HAP-1 (cell line): ENCODE measurements at regions not wholly inside any gene's neighbourhood (a gene's known extent, or its start where the extent isn't known, plus 50 kb on each side); places are given as distances from the start of the nearest gene placed in this dataset.

Source experiments
- DNase-seq, 2 experiments: peaks; one replicate each; pipeline ENCODE4 v3.0.0-alpha.2; 2016 to 2020; ENCODE audit warnings: low spot score in 2 of 2
- H3K27me3 ChIP-seq: fragments of 250-450 bp; sonication (Bioruptor Pico); 2 replicates; pipeline ENCODE4 v1.5.1; 2020; ENCODE audit warnings: low read depth, mild to moderate bottlenecking, moderate library complexity
- H3K36me3 ChIP-seq: fragments of 250-450 bp; sonication (Bioruptor Pico); replicated peaks from 2 replicates; pipeline ENCODE4 v1.5.1; 2020; ENCODE audit warnings: mild to moderate bottlenecking
- H3K4me1 ChIP-seq: fragments of 250-450 bp; sonication (Bioruptor Pico); 2 replicates; pipeline ENCODE4 v1.5.1; 2020; ENCODE audit warnings: mild to moderate bottlenecking
- H3K4me3 ChIP-seq: fragments of 250-450 bp; sonication (Bioruptor Pico); 2 replicates; pipeline ENCODE4 v1.5.1; 2020; ENCODE audit warnings: mild to moderate bottlenecking, moderate library complexity
- H3K9me3 ChIP-seq: fragments of 250-450 bp; sonication (Bioruptor Pico); 2 replicates; pipeline ENCODE4 v1.5.1; 2020; ENCODE audit warnings: mild to moderate bottlenecking, moderate library complexity
- in situ Hi-C: fragments of 300-500 bp; cut with MboI; formaldehyde crosslinking; loops from 3 replicates; pipeline ENCODE4 v1.14.3; 2020; ENCODE audit warnings: low sequenced_read_pairs, inconsistent platforms, mixed read lengths

DNA sequence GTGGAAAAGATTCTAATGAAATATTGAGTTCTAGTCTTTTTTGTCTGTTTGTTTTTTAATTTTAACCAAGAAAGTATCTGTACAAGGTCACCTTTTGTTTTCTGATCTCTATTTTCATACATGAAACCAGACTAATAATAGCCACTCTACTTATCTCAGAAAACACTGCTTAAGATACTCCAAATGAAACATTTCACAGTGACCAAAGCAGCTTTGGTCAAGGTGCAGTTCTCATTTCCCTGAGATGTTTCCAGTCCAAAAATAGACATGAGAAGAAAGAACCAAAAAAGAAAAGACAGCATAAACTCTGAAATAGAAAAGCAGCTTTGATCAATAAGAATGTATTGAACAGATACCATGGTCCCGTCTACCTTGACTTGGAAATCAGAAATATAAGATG is 782.8 kb downstream of the RAB28 start:
- DNase-seq = no peak
- no peaks in the 10 kb centered on the region for H3K36me3 ChIP-seq
- in situ Hi-C loops = no loop called here
- H3K27me3 ChIP-seq = no peaks in the 10 kb centered on the region
- no peaks in the 10 kb centered on the region for H3K9me3 ChIP-seq
- H3K4me3 ChIP-seq = no peak overlapping the region
- H3K4me1 ChIP-seq = no peaks in the 10 kb centered on the region

DNA sequence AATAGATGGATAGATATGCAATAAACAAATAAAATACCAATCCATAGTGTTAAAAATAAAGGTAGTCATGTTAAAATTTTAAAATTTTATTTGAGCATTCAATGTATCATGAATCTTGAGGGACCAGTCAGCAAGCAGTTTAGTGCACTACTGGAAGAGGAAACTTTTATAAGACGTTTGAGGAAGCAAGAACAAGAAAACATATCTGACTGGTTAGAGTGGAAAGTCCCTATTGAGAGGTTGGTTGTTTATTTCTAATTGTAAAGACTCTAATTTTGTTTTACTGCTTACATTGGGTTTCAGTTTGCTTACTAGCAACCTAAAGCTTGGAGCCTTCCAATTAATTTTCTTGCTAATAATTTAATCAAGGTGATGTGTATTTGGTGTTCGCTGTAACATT is 786.2 kb downstream of the RAB28 start:
- H3K9me3 ChIP-seq = no peaks in the 10 kb centered on the region

GRCh38 chr4:12692815-12693214 is 791.3 kb downstream of the RAB28 start:
- H3K36me3 ChIP-seq = no peaks in the 10 kb centered on the region
- H3K9me3 ChIP-seq = no peaks in the 10 kb centered on the region
- DNase-seq = no peak
- no peaks in the 10 kb centered on the region for H3K27me3 ChIP-seq
- in situ Hi-C loops = no loop called here
- no peak overlapping the region for H3K4me3 ChIP-seq
- H3K4me1 ChIP-seq = no peaks in the 10 kb centered on the region

More for the DNA sequence above, 786.2 kb downstream of the RAB28 start:
- Histone ChIP-seq H3K36me3 (no peaks in the 10 kb centered on the region), H3K4me1 (no peaks in the 10 kb centered on the region), H3K4me3 (no peak overlapping the region), H3K27me3 (no peaks in the 10 kb centered on the region)
- DNase-seq = no peak
- in situ Hi-C loops = no loop called here

DNA sequence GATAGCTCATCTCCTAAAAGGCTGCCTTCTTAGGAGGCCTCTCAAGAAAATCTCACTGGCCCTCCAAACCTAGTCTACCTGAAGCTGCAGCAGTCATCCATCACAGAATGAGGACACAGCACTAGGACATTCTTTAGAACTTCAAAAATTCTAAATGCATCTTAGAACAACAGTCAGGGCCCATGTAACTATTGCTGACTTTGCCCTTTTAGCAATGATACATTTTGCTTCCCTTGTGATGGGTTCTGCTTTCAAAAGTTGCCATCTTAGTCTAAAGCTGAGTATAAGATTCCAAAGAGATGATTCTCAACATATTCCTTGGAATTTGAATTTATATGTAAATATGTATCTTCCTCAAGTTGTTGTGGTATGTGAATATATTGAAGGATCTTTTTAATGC is 793.0 kb downstream of the RAB28 start:
- Histone ChIP-seq H3K4me1 (no peaks in the 10 kb centered on the region), H3K27me3 (no peaks in the 10 kb centered on the region), H3K4me3 (no peak overlapping the region), H3K36me3 (no peaks in the 10 kb centered on the region), H3K9me3 (no peaks in the 10 kb centered on the region)
- in situ Hi-C loops = no loop called here
- DNase-seq = no peak

DNA sequence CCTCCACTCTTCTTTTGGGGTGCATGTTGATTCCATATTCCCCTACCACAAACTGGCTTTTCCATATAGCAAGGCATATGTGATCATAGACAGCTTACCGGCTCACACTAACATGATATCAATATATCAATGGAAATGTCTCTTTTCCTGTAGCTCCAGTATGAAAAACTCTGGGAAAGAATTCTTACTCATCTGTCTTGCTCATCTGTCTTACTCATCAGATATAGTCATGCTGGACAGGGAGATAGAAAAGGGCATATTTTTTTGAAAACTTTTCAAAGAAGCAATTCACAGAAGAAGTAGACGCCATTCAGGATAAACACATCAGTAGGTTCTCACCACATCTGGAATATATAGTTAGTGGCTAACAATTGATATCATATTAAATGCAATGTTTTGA is 794.7 kb downstream of the RAB28 start:
- H3K4me1 ChIP-seq = no peaks in the 10 kb centered on the region
- in situ Hi-C loops = no loop called here
- H3K27me3 ChIP-seq = no peaks in the 10 kb centered on the region
- no peak overlapping the region for H3K4me3 ChIP-seq
- H3K36me3 ChIP-seq = no peaks in the 10 kb centered on the region
- DNase-seq = no peak
- no peaks in the 10 kb centered on the region for H3K9me3 ChIP-seq

- Histone ChIP-seq H3K4me1 (no peaks in the 10 kb centered on the region), H3K27me3 (no peaks in the 10 kb centered on the region), H3K9me3 (no peaks in the 10 kb centered on the region), H3K4me3 (no peak overlapping the region), H3K36me3 (no peaks in the 10 kb centered on the region)
- DNase-seq = peak in 1 of 2 experiments; percentile 20
- in situ Hi-C loops = no loop called here
Measured at GRCh38 chr4:12679217-12679616, 804.9 kb downstream of the RAB28 start.

GRCh38 chr4:12674184-12674583 is 810.0 kb downstream of the RAB28 start:
- Histone ChIP-seq H3K36me3 (no peaks in the 10 kb centered on the region), H3K27me3 (no peaks in the 10 kb centered on the region), H3K9me3 (no peaks in the 10 kb centered on the region), H3K4me3 (no peak overlapping the region), H3K4me1 (no peaks in the 10 kb centered on the region)
- in situ Hi-C loops = no loop called here
- no peak for DNase-seq

DNA sequence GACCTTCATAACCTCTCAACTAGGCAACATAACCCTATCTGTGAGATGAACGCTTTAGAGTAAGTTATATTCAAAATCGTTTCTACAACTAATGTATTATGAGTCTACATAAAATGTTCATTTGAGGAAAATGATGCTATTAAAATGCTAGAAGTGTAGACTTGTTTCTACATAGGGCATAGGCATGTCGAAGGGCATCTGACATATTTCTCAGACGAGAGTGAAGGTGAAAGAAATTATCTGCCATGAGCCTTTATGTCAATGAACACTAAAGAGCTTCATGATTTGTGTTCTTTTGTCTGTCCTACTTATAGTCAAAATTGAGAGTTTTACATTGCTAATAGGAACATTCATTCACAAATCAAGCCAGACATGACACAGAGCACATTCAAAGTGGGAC is 811.8 kb downstream of the RAB28 start:
- in situ Hi-C loops = no loop called here
- Histone ChIP-seq H3K4me3 (no peak overlapping the region), H3K9me3 (no peaks in the 10 kb centered on the region), H3K4me1 (no peaks in the 10 kb centered on the region), H3K36me3 (no peaks in the 10 kb centered on the region), H3K27me3 (no peaks in the 10 kb centered on the region)
- no peak for DNase-seq

DNA sequence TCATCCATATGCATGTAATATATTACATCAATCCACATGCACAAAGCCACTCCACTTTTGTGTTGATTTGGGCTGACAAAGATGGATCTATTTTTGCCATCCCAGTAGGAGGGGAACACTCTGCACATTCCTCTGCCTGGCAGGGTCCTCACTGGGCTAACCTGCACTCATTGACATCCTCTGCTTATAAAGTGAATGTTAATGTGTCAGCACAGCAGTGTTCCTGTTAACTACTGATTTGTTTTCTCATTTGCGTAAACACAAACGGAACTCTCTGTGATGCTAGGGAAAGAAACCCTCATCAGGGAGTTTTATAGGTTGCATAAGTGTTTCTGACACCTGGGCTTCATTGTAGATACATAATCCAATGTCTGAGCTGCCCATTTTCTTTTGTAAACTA is 826.0 kb downstream of the RAB28 start:
- Histone ChIP-seq H3K4me1 (no peaks in the 10 kb centered on the region), H3K36me3 (no peaks in the 10 kb centered on the region), H3K4me3 (no peak overlapping the region), H3K27me3 (no peaks in the 10 kb centered on the region), H3K9me3 (no peaks in the 10 kb centered on the region; the same call in 1 of the 2 replicates)
- in situ Hi-C loops = no loop called here
- DNase-seq = no peak

- H3K9me3 ChIP-seq = no peaks in the 10 kb centered on the region
- no peak overlapping the region for H3K4me3 ChIP-seq
- in situ Hi-C loops = no loop called here
- H3K27me3 ChIP-seq = no peaks in the 10 kb centered on the region
- no peaks in the 10 kb centered on the region for H3K36me3 ChIP-seq
- DNase-seq = no peak
- H3K4me1 ChIP-seq = no peaks in the 10 kb centered on the region
Measured at GRCh38 chr4:12651876-12652275, 832.3 kb downstream of the RAB28 start.

DNA sequence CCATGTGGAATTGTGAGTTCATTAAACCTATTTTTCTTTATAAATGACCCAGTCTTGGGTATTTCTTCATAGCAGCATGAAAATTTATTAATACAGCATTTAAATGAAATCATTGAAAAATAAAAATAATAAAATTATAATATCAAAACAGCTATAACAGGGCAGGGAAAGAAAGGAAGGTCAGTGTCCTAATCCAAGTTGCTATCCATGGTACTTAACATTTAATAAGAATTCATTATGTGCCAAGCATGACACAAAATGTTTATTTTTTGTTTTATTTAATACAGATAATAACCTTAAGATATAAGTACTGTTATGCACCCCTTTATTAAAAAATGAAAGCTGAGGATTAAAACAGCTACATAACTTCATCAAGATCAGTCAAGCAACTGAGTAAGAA is 838.4 kb downstream of the RAB28 start:
- in situ Hi-C loops = no loop called here
- DNase-seq = no peak
- no peaks in the 10 kb centered on the region for H3K27me3 ChIP-seq

DNA sequence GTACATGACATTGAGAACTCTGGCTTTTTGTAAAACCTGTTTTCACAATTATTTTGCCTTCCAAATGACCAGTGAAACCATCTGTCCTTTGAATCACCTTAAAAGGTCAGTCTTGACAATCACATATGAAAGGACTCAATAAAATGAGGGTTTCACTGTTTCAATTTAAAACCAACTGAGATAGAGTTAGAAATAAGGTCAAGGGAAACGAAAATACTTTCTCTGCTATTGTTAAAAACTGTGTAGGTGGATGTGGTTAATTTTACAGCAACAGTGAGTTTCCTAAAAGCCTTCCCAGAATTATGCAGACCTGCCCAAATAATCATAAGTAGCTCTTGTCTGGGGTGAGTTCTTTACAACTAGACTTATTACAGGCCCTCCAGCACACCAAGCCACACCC is 839.9 kb downstream of the RAB28 start:
- DNase-seq = no peak
- Histone ChIP-seq H3K4me3 (no peak overlapping the region), H3K4me1 (no peaks in the 10 kb centered on the region), H3K27me3 (no peaks in the 10 kb centered on the region), H3K9me3 (no peaks in the 10 kb centered on the region), H3K36me3 (no peaks in the 10 kb centered on the region)
- in situ Hi-C loops = no loop called here

More for the DNA sequence above, 838.4 kb downstream of the RAB28 start:
- Histone ChIP-seq H3K9me3 (no peaks in the 10 kb centered on the region), H3K36me3 (no peaks in the 10 kb centered on the region), H3K4me1 (no peaks in the 10 kb centered on the region), H3K4me3 (no peak overlapping the region)

- Histone ChIP-seq H3K36me3 (no peaks in the 10 kb centered on the region), H3K4me1 (no peaks in the 10 kb centered on the region), H3K9me3 (no peaks in the 10 kb centered on the region), H3K27me3 (no peaks in the 10 kb centered on the region), H3K4me3 (no peak overlapping the region)
- DNase-seq = no peak
- in situ Hi-C loops = no loop called here
Measured at GRCh38 chr4:12636191-12636590, 847.9 kb downstream of the RAB28 start.

DNA sequence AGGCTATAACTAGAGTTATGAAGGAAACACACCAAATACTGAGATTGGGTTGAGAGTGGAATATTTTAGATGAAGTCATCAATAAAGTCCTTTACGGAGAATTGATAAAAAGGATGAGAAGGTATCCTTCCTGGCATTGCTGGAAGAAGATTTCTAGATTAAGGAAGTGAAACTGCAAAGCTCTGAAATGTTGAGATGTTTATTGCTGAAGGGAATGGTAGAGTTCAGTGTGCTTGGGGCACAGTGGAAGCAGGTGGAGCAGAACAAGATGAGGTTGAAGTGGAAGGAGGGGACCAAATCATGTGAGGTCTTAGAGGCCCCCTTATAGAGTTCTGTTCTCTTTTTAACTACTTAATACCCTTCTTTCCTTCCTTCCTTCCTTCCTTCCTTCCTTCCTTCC is 848.5 kb downstream of the RAB28 start:
- H3K4me3 ChIP-seq = no peak overlapping the region
- no peaks in the 10 kb centered on the region for H3K27me3 ChIP-seq
- H3K9me3 ChIP-seq = no peaks in the 10 kb centered on the region
- no peaks in the 10 kb centered on the region for H3K36me3 ChIP-seq
- DNase-seq = no peak
- in situ Hi-C loops = no loop called here
- no peaks in the 10 kb centered on the region for H3K4me1 ChIP-seq

- H3K4me3 ChIP-seq = no peak overlapping the region
- H3K36me3 ChIP-seq = no peaks in the 10 kb centered on the region
- DNase-seq = peak; percentile 31 to 84
- in situ Hi-C loops = no loop called here
- H3K4me1 ChIP-seq = no peaks in the 10 kb centered on the region
- H3K27me3 ChIP-seq = no peaks in the 10 kb centered on the region
- H3K9me3 ChIP-seq = no peaks in the 10 kb centered on the region
Measured at GRCh38 chr4:12633053-12633651, 851.0 kb downstream of the RAB28 start.
